HEK293 (cell line): ENCODE measurements at regions not wholly inside any gene's neighbourhood (a gene's known extent, or its start where the extent isn't known, plus 50 kb on each side); places are given as distances from the start of the nearest gene placed in this dataset.

Experiments
- CTCF ChIA-PET: fragments of 350-600 bp; formaldehyde crosslinking; extraction: SDS; loops from one replicate; lab custom pipeline; 2021; ENCODE audit warnings: antibody characterized with exemption; lab: Yijun Ruan, JAX
- POLR2A ChIA-PET: fragments of 300-600 bp; formaldehyde crosslinking; extraction: SDS; loops from one replicate; lab custom pipeline; 2020; ENCODE audit warnings: antibody characterized with exemption, inconsistent platforms; lab: Yijun Ruan, JAX
- H3K27ac ChIP-seq: fragments of 200-500 bp; sonication (Bioruptor generic); 2 replicates; pipeline ENCODE4 v1.5.1; 2014; ENCODE audit warnings: low read depth, low read length, control low read depth, inconsistent platforms; ENCODE audit errors: extremely low read depth
- H3K36me3 ChIP-seq, 2 experiments: fragments of 200-500 bp in 1 of 2; sonication (Bioruptor generic) in 1 of 2; 1 replicate in 1 of 2; 2 replicates in 1 of 2; pipeline ENCODE4 v1.5.1; 2014 to 2017; ENCODE audit warnings: inconsistent platforms in 2 of 2, low read length in 2 of 2; ENCODE audit not compliant: control insufficient read depth in 2 of 2, insufficient read depth in 1 of 2
- H3K4me1 ChIP-seq: fragments of 200-500 bp; sonication (Bioruptor generic); 2 replicates; pipeline ENCODE4 v1.5.1; 2014; ENCODE audit warnings: mild to moderate bottlenecking, low read length, inconsistent platforms; ENCODE audit not compliant: control insufficient read depth, insufficient read depth
- H3K4me3 ChIP-seq: 2 replicates; pipeline ENCODE4 v1.5.1; 2011; ENCODE audit warnings: low read depth, mild to moderate bottlenecking, control low read depth, low read length, moderate library complexity
- H3K9me3 ChIP-seq: fragments of 200-500 bp; sonication (Bioruptor generic); 2 replicates; pipeline ENCODE4 v1.5.1; 2014; ENCODE audit warnings: low read depth, low read length, inconsistent platforms; ENCODE audit not compliant: control insufficient read depth, insufficient read depth
- BCL11B ChIP-seq: fragments of 450-650 bp; formaldehyde crosslinking; IDR thresholded peaks from 2 replicates; pipeline ENCODE4 v1.5.1; 2016; ENCODE audit warnings: low read depth, missing biosample characterization, missing genetic modification characterization
- BCL6B ChIP-seq: fragments of 450-650 bp; formaldehyde crosslinking; IDR thresholded peaks from 2 replicates; pipeline ENCODE4 v1.5.1; 2017; ENCODE audit warnings: missing biosample characterization, missing genetic modification characterization
- GLIS2 ChIP-seq: fragments of 450-650 bp; formaldehyde crosslinking; IDR thresholded peaks from 2 replicates; pipeline ENCODE4 v1.5.1; 2016; ENCODE audit warnings: missing biosample characterization, missing genetic modification characterization
- HOXA7 ChIP-seq: sonication (generic); formaldehyde crosslinking; IDR thresholded peaks from 2 replicates; pipeline ENCODE4 v1.8.1; 2022; ENCODE audit warnings: missing genetic modification reagents, borderline replicate concordance
- MZF1 ChIP-seq: fragments of 450-650 bp; formaldehyde crosslinking; IDR thresholded peaks from 2 replicates; pipeline ENCODE4 v1.5.1; 2017; ENCODE audit warnings: missing biosample characterization, missing genetic modification characterization, borderline replicate concordance
- SCRT1 ChIP-seq: fragments of 450-650 bp; formaldehyde crosslinking; IDR thresholded peaks from 2 replicates; pipeline ENCODE4 v1.5.1; 2016; ENCODE audit warnings: missing biosample characterization, missing genetic modification characterization, borderline replicate concordance
- ZBTB17 ChIP-seq: fragments of 450-650 bp; formaldehyde crosslinking; IDR thresholded peaks from 2 replicates; pipeline ENCODE4 v1.5.1; 2016; ENCODE audit warnings: missing biosample characterization, missing genetic modification characterization
- ZBTB44 ChIP-seq: fragments of 450-650 bp; IDR thresholded peaks from 2 replicates; pipeline ENCODE4 v1.5.1; 2018; ENCODE audit warnings: missing biosample characterization, mild to moderate bottlenecking, missing genetic modification characterization
- ZBTB49 ChIP-seq: fragments of 450-650 bp; formaldehyde crosslinking; IDR thresholded peaks from 2 replicates; pipeline ENCODE4 v1.5.1; 2016; ENCODE audit warnings: missing biosample characterization, missing genetic modification characterization, low read depth
- ZNF121 ChIP-seq: fragments of 450-650 bp; formaldehyde crosslinking; IDR thresholded peaks from 2 replicates; pipeline ENCODE4 v1.5.1; 2016; ENCODE audit warnings: missing biosample characterization, missing genetic modification characterization
- ZNF140 ChIP-seq: fragments of 450-650 bp; formaldehyde crosslinking; IDR thresholded peaks from 2 replicates; pipeline ENCODE4 v1.5.1; 2016; ENCODE audit warnings: missing biosample characterization, missing genetic modification characterization
- ZNF148 ChIP-seq: fragments of 450-650 bp; formaldehyde crosslinking; IDR thresholded peaks from 2 replicates; pipeline ENCODE4 v1.5.0; 2017; ENCODE audit warnings: missing biosample characterization, missing genetic modification characterization, borderline replicate concordance
- ZNF184 ChIP-seq: fragments of 450-650 bp; IDR thresholded peaks from 2 replicates; pipeline ENCODE4 v1.5.1; 2018; ENCODE audit warnings: missing biosample characterization, mild to moderate bottlenecking, missing genetic modification characterization
- ZNF2 ChIP-seq: fragments of 450-650 bp; formaldehyde crosslinking; IDR thresholded peaks from 2 replicates; pipeline ENCODE4 v1.5.1; 2016; ENCODE audit warnings: missing biosample characterization, missing genetic modification characterization
- ZNF24 ChIP-seq: fragments of 450-650 bp; formaldehyde crosslinking; IDR thresholded peaks from 2 replicates; pipeline ENCODE4 v1.5.1; 2016; ENCODE audit warnings: missing biosample characterization, missing genetic modification characterization
- ZNF26 ChIP-seq: fragments of 450-650 bp; formaldehyde crosslinking; IDR thresholded peaks from 2 replicates; pipeline ENCODE4 v1.5.1; 2016; ENCODE audit warnings: missing biosample characterization, missing genetic modification characterization
- ZNF394 ChIP-seq: fragments of 450-650 bp; formaldehyde crosslinking; IDR thresholded peaks from 2 replicates; pipeline ENCODE4 v1.5.1; 2016; ENCODE audit warnings: missing biosample characterization, missing genetic modification characterization, mild to moderate bottlenecking, moderate library complexity, borderline replicate concordance
- ZNF416 ChIP-seq: fragments of 450-650 bp; formaldehyde crosslinking; IDR thresholded peaks from 2 replicates; pipeline ENCODE4 v1.5.1; 2016; ENCODE audit warnings: missing biosample characterization, missing genetic modification characterization
- ZNF423 ChIP-seq: fragments of 450-650 bp; formaldehyde crosslinking; IDR thresholded peaks from 2 replicates; pipeline ENCODE4 v1.5.1; 2016; ENCODE audit warnings: missing biosample characterization, missing genetic modification characterization
- ZNF473 ChIP-seq: fragments of 450-650 bp; formaldehyde crosslinking; IDR thresholded peaks from 2 replicates; pipeline ENCODE4 v1.5.1; 2017; ENCODE audit warnings: missing biosample characterization, missing genetic modification characterization
- ZNF529 ChIP-seq: fragments of 450-650 bp; formaldehyde crosslinking; IDR thresholded peaks from 2 replicates; pipeline ENCODE4 v1.5.1; 2017; ENCODE audit warnings: missing genetic modification characterization, missing biosample characterization; ENCODE audit not compliant: insufficient replicate concordance
- ZNF560 ChIP-seq: fragments of 450-650 bp; formaldehyde crosslinking; IDR thresholded peaks from 2 replicates; pipeline ENCODE4 v1.5.1; 2017; ENCODE audit warnings: missing biosample characterization, missing genetic modification characterization, borderline replicate concordance
- ZNF660 ChIP-seq: fragments of 450-650 bp; IDR thresholded peaks from 2 replicates; pipeline ENCODE4 v1.5.1; 2018; ENCODE audit warnings: missing biosample characterization, mild to moderate bottlenecking, missing genetic modification characterization
- ZNF707 ChIP-seq: fragments of 450-650 bp; formaldehyde crosslinking; IDR thresholded peaks from 2 replicates; pipeline ENCODE4 v1.5.1; 2016; ENCODE audit warnings: missing biosample characterization, missing genetic modification characterization
- ZNF76 ChIP-seq: fragments of 450-650 bp; formaldehyde crosslinking; IDR thresholded peaks from 2 replicates; pipeline ENCODE4; 2016; ENCODE audit warnings: low read depth, missing biosample characterization, missing genetic modification characterization, borderline replicate concordance
- ZNF785 ChIP-seq: fragments of 450-650 bp; formaldehyde crosslinking; IDR thresholded peaks from 2 replicates; pipeline ENCODE4 v1.5.1; 2016; ENCODE audit warnings: missing biosample characterization, missing genetic modification characterization
- ZNF791 ChIP-seq: fragments of 450-650 bp; formaldehyde crosslinking; IDR thresholded peaks from 2 replicates; pipeline ENCODE4 v1.5.1; 2016; ENCODE audit warnings: missing biosample characterization, missing genetic modification characterization

- no peak overlapping the region for H3K27ac ChIP-seq
- TF ChIP-seq GLIS2 (tag by site-specific recombination) (no peak), ZNF140 (tag by site-specific recombination) (no peak), ZNF423 (no peak), BCL11B (tag by site-specific recombination) (no peak), ZNF473 (tag by site-specific recombination) (no peak), ZNF121 (no peak), SCRT1 (tag by site-specific recombination) (no peak), ZNF660 (tag by site-specific recombination) (no peak), MZF1 (no peak), ZNF76 (tag by site-specific recombination) (no peak), ZNF2 (no peak), ZBTB17 (tag by site-specific recombination) (no peak)
- ChIA-PET POLR2A (no interaction called here), CTCF (interaction anchor here (1.5 to 2.4 kb wide), 2 partner anchors 217 to 313 kb away, joined by 3 to 10 read pairs; no protein-coding TSS in a partner anchor)
- no peaks in the 10 kb centered on the region for H3K36me3 ChIP-seq
- no peaks in the 10 kb centered on the region for H3K4me1 ChIP-seq
- no peaks in the 10 kb centered on the region for H3K9me3 ChIP-seq
- H3K4me3 ChIP-seq = no peak overlapping the region
Observed at GRCh38 chr13:76667551-76667950, 218.7 kb downstream of the KCTD12 start.

GRCh38 chr13:76663592-76664335 lies 222.4 kb downstream of the KCTD12 start:
- no peak overlapping the region for H3K27ac ChIP-seq
- H3K4me3 ChIP-seq = no peak overlapping the region
- no peaks in the 10 kb centered on the region for H3K4me1 ChIP-seq
- TF ChIP-seq ZNF26 (tag by site-specific recombination) (no peak), ZNF394 (no peak), ZNF148 (tag by site-specific recombination) (no peak), ZNF529 (tag by site-specific recombination) (no peak), ZBTB49 (tag by site-specific recombination) (no peak), ZNF707 (tag by site-specific recombination) (no peak), ZNF785 (tag by site-specific recombination) (no peak), ZBTB44 (no peak), ZNF24 (tag by site-specific recombination) (no peak), ZNF791 (tag by site-specific recombination) (no peak), ZNF184 (no peak), BCL6B (tag by site-specific recombination) (no peak), ZNF560 (tag by site-specific recombination) (no peak), HOXA7 (CRISPR knock-in tag) (no peak), ZNF416 (no peak)
- ChIA-PET CTCF (interaction anchor here (0.6 to 1.1 kb wide), 5 partner anchors 60 to 794 kb away, joined by 3 to 4 read pairs (median 3); no protein-coding TSS in a partner anchor), POLR2A (no interaction called here)
- H3K36me3 ChIP-seq = no peaks in the 10 kb centered on the region
- H3K9me3 ChIP-seq = no peaks in the 10 kb centered on the region
